ENCODE measurements at regions not wholly inside any gene's neighbourhood (a gene's known extent, or its start where the extent isn't known, plus 50 kb on each side); places are given as distances from the start of the nearest gene placed in this dataset.

DNA sequence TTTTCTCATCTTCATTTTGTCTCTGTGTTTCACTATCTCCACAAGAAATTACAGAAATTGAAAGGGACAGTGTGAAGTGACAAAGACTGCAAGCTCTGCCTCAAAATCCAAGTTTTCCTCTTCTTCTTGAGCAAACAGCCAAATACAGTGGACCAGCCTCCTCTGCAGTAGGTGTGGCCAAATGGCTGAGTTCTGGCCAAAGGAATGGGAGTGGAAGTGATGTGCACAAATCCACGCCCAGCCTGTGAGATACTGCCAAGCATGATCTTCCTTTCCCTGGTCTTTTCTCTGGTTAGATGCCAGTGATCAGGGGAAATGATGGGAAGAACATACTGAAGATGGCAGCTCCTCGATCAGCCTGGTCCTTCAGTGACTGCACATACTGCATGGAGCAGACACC, 111.0 kb upstream of the CPNE4 start:
- TF ChIP-seq POLR2A (IDR thresholded peaks at IDR 0.05), result no peak
- TF ChIP-seq, protein P1, sequence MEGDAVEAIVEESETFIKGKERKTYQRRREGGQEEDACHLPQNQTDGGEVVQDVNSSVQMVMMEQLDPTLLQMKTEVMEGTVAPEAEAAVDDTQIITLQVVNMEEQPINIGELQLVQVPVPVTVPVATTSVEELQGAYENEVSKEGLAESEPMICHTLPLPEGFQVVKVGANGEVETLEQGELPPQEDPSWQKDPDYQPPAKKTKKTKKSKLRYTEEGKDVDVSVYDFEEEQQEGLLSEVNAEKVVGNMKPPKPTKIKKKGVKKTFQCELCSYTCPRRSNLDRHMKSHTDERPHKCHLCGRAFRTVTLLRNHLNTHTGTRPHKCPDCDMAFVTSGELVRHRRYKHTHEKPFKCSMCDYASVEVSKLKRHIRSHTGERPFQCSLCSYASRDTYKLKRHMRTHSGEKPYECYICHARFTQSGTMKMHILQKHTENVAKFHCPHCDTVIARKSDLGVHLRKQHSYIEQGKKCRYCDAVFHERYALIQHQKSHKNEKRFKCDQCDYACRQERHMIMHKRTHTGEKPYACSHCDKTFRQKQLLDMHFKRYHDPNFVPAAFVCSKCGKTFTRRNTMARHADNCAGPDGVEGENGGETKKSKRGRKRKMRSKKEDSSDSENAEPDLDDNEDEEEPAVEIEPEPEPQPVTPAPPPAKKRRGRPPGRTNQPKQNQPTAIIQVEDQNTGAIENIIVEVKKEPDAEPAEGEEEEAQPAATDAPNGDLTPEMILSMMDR (IDR thresholded peaks at IDR 0.05), result no peak
- no peak overlapping the region for H3K27ac ChIP-seq
- no peaks in the 10 kb centered on the region for H3K9me3 ChIP-seq (replicated peaks in 1 of 3)
- no peak for DNase-seq
- 56 to 73% (median 69%) methylated on average over 2 of the region's 2 CpGs for WGBS, 4 donors
- H3K36me3 ChIP-seq (replicated peaks in 1 of 2), result no peaks in the 10 kb centered on the region
- no peaks in the 10 kb centered on the region for H3K27me3 ChIP-seq
- no peaks in the 10 kb centered on the region for H3K4me1 ChIP-seq (replicated peaks in 1 of 2)
- intact Hi-C loops (cut with DNase I), result no loop called here
- H3K4me3 ChIP-seq, result no peak overlapping the region

- H3K4me1 ChIP-seq (replicated peaks in 1 of 2), result no peaks in the 10 kb centered on the region
- intact Hi-C loops (cut with DNase I), result no loop called here
- no peak for TF ChIP-seq POLR2A (IDR thresholded peaks at IDR 0.05)
- TF ChIP-seq, protein P1 (IDR thresholded peaks at IDR 0.05), result no peak
- WGBS, 4 donors, result 67 to 75% (median 73%) methylated on average over 5 of the region's 5 CpGs
- no peak for DNase-seq
- H3K36me3 ChIP-seq (replicated peaks in 1 of 2), result no peaks in the 10 kb centered on the region
- H3K27me3 ChIP-seq, result no peaks in the 10 kb centered on the region
- no peak overlapping the region for H3K27ac ChIP-seq
- no peaks in the 10 kb centered on the region for H3K9me3 ChIP-seq (replicated peaks in 1 of 3)
- no peak overlapping the region for H3K4me3 ChIP-seq
Observed at GRCh38 chr3:132154619-132155018, 119.8 kb upstream of the CPNE4 start.

DNA sequence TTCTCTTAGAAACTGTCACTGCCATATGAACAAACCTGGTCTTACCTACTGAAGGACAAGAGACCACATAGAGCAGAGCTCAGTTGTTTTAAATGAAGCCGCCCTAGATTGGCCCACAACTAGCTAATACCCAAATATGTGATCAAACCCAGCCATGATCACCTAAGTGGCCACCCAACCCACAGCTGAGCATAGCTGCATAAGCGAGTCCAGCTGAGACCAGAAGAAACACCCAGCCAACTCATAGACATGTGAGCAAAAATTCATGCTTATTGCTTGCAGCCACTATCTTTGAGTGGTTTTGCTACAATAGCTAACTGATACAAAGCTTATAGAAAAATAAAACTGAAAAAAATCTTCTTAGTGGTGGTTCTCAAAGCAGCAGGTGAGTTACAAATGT, 124.3 kb upstream of the CPNE4 start:
- WGBS, 4 donors, result 71 to 100% (median 81%) methylated on average over 2 of the region's 2 CpGs
- DNase-seq, result no peak
- TF ChIP-seq, protein P1 (IDR thresholded peaks at IDR 0.05), result no peak
- no peak for TF ChIP-seq POLR2A (IDR thresholded peaks at IDR 0.05)
- Histone ChIP-seq H3K4me1 (replicated peaks in 1 of 2) (no peaks in the 10 kb centered on the region), H3K27me3 (no peaks in the 10 kb centered on the region), H3K27ac (no peak overlapping the region), H3K36me3 (replicated peaks in 1 of 2) (no peaks in the 10 kb centered on the region), H3K9me3 (replicated peaks in 1 of 3) (no peaks in the 10 kb centered on the region), H3K4me3 (no peak overlapping the region)
- intact Hi-C loops (cut with DNase I), result no loop called here

DNA sequence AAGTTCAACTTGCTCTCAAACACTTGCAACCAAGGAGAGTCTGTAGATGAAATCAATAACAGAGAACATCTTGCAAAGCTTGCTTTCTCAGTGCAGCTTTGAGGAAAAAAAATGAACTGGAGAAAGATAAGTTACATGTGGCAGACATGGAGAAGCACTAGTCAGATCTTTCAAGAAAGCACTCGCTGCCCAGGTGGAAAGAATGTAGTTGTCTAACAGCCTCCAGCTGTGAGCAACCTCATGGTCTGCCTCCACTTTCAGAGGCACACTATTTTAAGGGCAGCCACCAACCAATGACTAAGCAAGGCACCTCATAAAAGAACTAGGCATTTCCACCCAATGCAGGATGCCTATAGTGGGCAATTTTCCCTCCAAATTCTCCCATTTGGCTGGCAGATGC, 125.4 kb upstream of the CPNE4 start:
- no peak for DNase-seq
- no peak overlapping the region for H3K27ac ChIP-seq
- intact Hi-C loops (cut with DNase I), result no loop called here
- H3K27me3 ChIP-seq, result no peaks in the 10 kb centered on the region
- no peak overlapping the region for H3K4me3 ChIP-seq
- H3K4me1 ChIP-seq (replicated peaks in 1 of 2), result no peaks in the 10 kb centered on the region
- WGBS, 4 donors, result 58 to 86% (median 61%) methylated on average over 1 of the region's 1 CpG
- H3K9me3 ChIP-seq (replicated peaks in 1 of 3), result no peaks in the 10 kb centered on the region
- H3K36me3 ChIP-seq (replicated peaks in 1 of 2), result no peaks in the 10 kb centered on the region
- TF ChIP-seq, protein P1 (IDR thresholded peaks at IDR 0.05), result no peak
- TF ChIP-seq POLR2A (IDR thresholded peaks at IDR 0.05), result no peak

Data from adrenal gland (tissue), 9 donors.